ENCODE measurements at regions not wholly inside any gene's neighbourhood (a gene's known extent, or its start where the extent isn't known, plus 50 kb on each side); places are given as distances from the start of the nearest gene placed in this dataset.

- POLR2A ChIA-PET: no interaction called here
- no peak overlapping the region for H3K4me3 ChIP-seq (replicated peaks in 1 of 2; ENCODE audit: low read depth in 1 of 2, low read length in 2 of 2)
- H3K9ac ChIP-seq (ENCODE audit: low read length): no peak overlapping the region
- TF ChIP-seq ZNF274 (IDR thresholded peaks at IDR 0.05; ENCODE audit: low read depth, low read length) (no peak), RAD21 (IDR thresholded peaks at IDR 0.05; ENCODE audit: low read depth) (no peak), TCF7L2 (IDR thresholded peaks at IDR 0.05; ENCODE audit: borderline replicate concordance, extremely low read depth, insufficient read depth, insufficient read length) (no peak), FOSL1 (IDR thresholded peaks at IDR 0.05; ENCODE audit: low read depth) (no peak), SP1 (IDR thresholded peaks at IDR 0.05; ENCODE audit: low read depth) (no peak), ZFX (IDR thresholded peaks at IDR 0.05) (no peak), JUND (IDR thresholded peaks at IDR 0.05) (no peak), EZH2 (IDR thresholded peaks at IDR 0.05) (no peak), ELF1 (IDR thresholded peaks at IDR 0.05; ENCODE audit: borderline replicate concordance, low read depth) (no peak), REST (IDR thresholded peaks at IDR 0.05; ENCODE audit: low read depth) (no peak)
- TF ChIP-seq, protein P1, sequence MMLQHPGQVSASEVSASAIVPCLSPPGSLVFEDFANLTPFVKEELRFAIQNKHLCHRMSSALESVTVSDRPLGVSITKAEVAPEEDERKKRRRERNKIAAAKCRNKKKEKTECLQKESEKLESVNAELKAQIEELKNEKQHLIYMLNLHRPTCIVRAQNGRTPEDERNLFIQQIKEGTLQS (IDR thresholded peaks at IDR 0.05): no peak
- TF ChIP-seq, protein P2, sequence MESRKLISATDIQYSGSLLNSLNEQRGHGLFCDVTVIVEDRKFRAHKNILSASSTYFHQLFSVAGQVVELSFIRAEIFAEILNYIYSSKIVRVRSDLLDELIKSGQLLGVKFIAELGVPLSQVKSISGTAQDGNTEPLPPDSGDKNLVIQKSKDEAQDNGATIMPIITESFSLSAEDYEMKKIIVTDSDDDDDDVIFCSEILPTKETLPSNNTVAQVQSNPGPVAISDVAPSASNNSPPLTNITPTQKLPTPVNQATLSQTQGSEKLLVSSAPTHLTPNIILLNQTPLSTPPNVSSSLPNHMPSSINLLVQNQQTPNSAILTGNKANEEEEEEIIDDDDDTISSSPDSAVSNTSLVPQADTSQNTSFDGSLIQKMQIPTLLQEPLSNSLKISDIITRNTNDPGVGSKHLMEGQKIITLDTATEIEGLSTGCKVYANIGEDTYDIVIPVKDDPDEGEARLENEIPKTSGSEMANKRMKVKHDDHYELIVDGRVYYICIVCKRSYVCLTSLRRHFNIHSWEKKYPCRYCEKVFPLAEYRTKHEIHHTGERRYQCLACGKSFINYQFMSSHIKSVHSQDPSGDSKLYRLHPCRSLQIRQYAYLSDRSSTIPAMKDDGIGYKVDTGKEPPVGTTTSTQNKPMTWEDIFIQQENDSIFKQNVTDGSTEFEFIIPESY (IDR thresholded peaks at IDR 0.05; ENCODE audit: extremely low read depth, insufficient replicate concordance, low read length): no peak
- peaks cover 12 to 17% of the 10 kb centered on the region in 2 experiments; a peak in 2 of 4 replicates for H3K9me3 ChIP-seq (ENCODE audit: control insufficient read depth in 1 of 2, insufficient read depth in 1 of 2, low read depth in 1 of 2, low read length in 2 of 2)
- no peak overlapping the region for H2AFZ ChIP-seq (ENCODE audit: low read depth, low read length, poor library complexity, severe bottlenecking)
- no peaks in the 10 kb centered on the region for H4K20me1 ChIP-seq (ENCODE audit: insufficient read depth)
- no peak overlapping the region for H3K27ac ChIP-seq (ENCODE audit: low read depth, low read length)
- CTCF ChIA-PET: no interaction called here
- RAD21 ChIA-PET (ENCODE audit: low non-redundant PET in 1 of 2, low total read pairs in 2 of 2, uncharacterized antibody in 2 of 2, unreplicated experiment in 2 of 2): no interaction called here
- no peaks in the 10 kb centered on the region for H3K4me1 ChIP-seq (ENCODE audit: control insufficient read depth in 1 of 2, insufficient read depth in 2 of 2, low read length in 2 of 2)
- no peaks in the 10 kb centered on the region for H3K79me2 ChIP-seq (ENCODE audit: insufficient read depth, low read length)
- H3K4me2 ChIP-seq (ENCODE audit: low read length): no peak overlapping the region
- no peaks in the 10 kb centered on the region for H3K36me3 ChIP-seq (ENCODE audit: control insufficient read depth in 1 of 2, insufficient read depth in 2 of 2, low read length in 2 of 2)
- H3K27me3 ChIP-seq (ENCODE audit: insufficient read depth, low read length): no peaks in the 10 kb centered on the region
- no TSS peak for BruUV-seq (replicated peaks)
- DNase-seq (ENCODE audit: low read depth, low spot score) (no peak), ATAC-seq (no peak)
- intact Hi-C loops (cut with micrococcal nuclease): no loop called here
- no peaks in the 10 kb centered on the region for H3K9me2 ChIP-seq (ENCODE audit: insufficient read depth)
Measured at GRCh38 chr18:73059280-73059679, 191.5 kb upstream of the NETO1 start.
